ENCODE measurements at regions not wholly inside any gene's neighbourhood (a gene's known extent, or its start where the extent isn't known, plus 50 kb on each side); places are given as distances from the start of the nearest gene placed in this dataset.

GRCh38 chr21:28333578-28334075 lies 659.0 kb downstream of the LTN1 start:
- TF ChIP-seq CTCF (IDR thresholded peaks at IDR 0.05): no peak
- no peak for TF ChIP-seq KAT7 (CRISPR knock-in tag; IDR thresholded peaks at IDR 0.05; ENCODE audit: borderline replicate concordance)
